ENCODE measurements at regions not wholly inside any gene's neighbourhood (a gene's known extent, or its start where the extent isn't known, plus 50 kb on each side); places are given as distances from the start of the nearest gene placed in this dataset.

DNA sequence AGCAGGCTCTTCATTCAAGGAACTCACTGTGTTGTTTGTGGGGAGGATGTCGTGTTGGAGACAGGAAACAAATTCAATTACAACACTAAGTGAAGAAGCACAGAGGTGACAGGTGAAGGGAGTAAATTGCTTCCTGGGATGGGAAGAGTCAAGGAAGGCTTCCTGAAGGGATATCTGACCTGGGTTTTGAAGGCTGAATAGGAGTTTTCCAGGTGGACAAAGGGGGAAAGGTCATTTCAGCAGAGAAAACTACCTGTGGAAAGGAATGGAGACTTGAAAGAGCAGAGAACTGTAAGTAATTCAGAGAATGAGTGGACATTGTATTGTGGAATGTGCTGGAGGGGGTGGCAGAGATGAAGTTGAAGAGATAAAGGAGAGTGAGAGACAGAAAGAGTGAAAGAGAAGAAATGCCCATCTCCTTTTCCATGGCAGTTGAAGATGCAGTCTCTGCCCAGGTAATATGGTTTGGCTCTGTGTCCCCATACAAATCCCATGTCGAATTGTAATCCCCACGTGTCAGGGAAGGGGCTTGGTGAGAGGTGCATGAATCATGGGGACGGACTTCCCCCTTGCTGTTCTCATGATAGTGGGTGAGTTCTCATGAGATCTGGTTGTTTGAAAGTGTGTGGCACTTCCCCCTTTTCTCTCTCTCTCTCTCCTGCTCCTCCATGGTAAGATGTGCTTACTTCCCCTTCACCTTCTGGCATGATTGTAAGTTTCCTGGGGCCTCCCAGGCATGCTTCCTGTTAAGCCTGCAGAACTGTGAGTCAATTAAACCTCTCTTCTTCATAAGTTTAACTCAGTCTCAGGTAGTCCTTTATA is 205.7 kb upstream of the BCOR start:
- DNase-seq: no peak

- no peak for DNase-seq
Observed at GRCh38 chrX:40300286-40300890, 202.6 kb upstream of the BCOR start.

- no peak for DNase-seq
Observed at GRCh38 chrX:40299641-40300046, 201.9 kb upstream of the BCOR start.

DNA sequence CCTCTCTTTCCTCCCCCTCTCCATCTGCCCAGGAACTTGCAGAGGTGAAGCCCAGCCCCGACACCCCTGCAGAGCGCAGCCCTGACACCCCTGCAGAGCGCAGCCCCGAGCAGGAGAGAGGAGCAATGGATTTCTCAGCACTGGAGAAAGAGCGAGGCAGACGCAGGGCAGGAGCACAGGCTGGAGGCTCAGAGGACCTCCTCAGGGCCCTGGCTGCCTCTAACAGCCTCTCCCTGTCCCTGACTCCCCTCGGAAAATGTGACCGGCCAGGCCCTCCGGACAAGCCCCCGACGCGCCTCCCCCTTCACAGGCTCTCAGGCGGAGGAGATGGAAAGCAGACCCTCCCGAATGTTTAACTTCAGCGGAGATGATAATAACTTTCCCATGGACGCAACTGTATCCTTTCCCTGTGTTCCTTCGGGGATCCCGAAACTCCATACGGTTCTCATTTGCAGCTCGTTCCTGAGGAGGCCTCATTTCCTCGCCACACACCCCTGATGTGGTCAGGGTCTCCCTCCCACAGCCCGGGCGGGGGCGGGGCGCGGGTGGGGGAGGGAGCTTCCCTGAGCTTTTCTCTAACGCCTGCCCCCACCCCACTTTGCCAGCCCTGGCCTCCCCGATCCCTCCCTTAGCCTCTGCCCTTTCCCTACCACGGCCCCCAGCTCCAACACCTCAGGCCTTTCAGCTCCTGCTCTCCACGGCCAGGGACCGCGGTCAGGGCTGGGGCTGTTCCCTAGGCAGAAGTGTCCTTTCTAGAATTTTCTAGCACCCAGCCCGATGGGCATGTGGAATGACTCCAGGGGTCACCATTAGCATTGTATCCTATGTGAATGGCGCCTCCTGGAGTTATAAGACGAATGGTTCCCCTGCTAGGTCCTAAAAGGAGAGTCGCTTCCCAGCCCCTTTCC is 201.1 kb upstream of the BCOR start:
- DNase-seq: no peak

DNA sequence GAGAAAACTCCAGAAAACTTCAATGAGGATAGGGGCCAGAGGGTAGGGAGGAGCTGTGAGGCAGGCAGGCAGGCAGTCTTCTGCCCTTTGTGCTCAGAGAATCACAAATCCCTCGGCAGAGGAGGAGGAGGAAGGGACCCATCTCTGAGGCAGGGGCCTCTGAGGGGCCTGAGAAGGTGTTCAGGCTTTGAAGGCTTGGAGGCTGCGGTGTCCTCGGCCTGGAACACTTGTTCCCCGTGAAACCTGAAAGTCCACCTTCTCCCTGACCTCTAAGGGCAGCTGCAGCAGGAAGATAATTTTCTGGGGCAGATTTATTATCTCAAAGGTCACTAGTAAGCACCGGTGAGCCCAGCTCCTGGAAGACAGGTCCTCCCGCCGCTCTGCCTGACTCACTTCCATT is 200.3 kb upstream of the BCOR start:
- no peak for DNase-seq

GRCh38 chrX:40291553-40291952 is 193.8 kb upstream of the BCOR start:
- DNase-seq: no peak

DNA sequence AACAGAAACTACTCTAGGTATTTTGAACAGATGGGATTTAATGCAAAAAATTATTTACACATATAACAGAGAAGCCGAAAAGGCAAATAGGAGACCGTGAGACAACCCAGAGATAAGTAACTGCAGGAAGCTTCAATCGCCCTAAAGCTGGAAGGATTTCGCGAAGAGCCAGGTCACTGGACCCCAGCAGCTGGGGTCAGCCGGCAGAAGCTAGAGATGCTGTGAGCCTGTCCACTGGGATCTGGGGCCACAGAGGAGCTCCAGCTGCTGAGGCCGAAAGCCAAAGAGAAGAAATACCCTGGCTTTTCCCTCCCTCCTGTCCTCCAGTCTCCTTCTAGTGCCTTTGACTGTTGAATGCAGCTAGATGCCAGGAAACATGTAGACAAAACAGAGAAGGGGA is 192.8 kb upstream of the BCOR start:
- DNase-seq: no peak

DNA sequence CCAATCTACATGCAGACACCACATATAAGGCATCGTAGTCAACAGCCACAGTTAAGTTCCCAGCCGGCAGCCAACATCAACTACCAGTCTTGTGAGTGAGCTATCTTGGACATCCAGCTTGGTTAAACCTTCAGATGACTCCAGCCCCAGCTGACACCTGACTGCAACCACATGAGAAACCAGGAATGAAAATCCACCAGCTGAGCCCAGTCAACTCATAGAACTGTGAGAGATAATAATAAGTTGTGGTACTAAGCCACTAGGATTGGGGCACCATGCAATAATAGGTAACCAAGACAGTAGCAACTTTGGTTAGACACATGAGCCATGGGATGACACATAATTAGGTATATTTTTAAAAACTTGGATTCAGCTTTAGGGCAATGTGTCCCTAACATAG is 188.1 kb upstream of the BCOR start:
- no peak for DNase-seq

GRCh38 chrX:40284852-40285251 is 187.1 kb upstream of the BCOR start:
- DNase-seq: no peak

DNA sequence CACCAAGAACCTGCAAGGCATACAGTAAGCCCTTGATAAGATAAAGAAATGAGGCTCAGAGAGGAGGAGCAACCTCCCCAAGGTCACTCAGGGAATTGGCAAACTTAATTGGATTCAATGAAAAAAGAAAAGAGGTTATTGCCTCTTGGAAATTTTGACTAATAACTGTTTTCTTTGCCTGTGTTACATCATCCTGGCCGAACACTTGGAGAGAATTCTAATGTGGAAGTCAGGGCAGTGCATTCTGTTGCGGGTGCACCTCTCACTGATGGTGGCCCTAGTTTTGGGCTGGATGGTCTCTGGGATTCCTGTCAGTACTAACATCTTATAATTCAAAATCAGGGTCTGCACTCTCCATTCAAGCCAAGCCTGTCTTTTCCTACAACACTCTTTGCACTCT is 186.2 kb upstream of the BCOR start:
- DNase-seq: no peak

- no peak for DNase-seq
Observed at GRCh38 chrX:40282946-40283660, 185.3 kb upstream of the BCOR start.

GRCh38 chrX:40282348-40282747 is 184.6 kb upstream of the BCOR start:
- DNase-seq: no peak

- no peak for DNase-seq
Observed at GRCh38 chrX:40281336-40282005, 183.7 kb upstream of the BCOR start.

- no peak for DNase-seq
Observed at GRCh38 chrX:40279762-40280161, 182.0 kb upstream of the BCOR start.

GRCh38 chrX:40279091-40279430 is 181.3 kb upstream of the BCOR start:
- DNase-seq: no peak

DNA sequence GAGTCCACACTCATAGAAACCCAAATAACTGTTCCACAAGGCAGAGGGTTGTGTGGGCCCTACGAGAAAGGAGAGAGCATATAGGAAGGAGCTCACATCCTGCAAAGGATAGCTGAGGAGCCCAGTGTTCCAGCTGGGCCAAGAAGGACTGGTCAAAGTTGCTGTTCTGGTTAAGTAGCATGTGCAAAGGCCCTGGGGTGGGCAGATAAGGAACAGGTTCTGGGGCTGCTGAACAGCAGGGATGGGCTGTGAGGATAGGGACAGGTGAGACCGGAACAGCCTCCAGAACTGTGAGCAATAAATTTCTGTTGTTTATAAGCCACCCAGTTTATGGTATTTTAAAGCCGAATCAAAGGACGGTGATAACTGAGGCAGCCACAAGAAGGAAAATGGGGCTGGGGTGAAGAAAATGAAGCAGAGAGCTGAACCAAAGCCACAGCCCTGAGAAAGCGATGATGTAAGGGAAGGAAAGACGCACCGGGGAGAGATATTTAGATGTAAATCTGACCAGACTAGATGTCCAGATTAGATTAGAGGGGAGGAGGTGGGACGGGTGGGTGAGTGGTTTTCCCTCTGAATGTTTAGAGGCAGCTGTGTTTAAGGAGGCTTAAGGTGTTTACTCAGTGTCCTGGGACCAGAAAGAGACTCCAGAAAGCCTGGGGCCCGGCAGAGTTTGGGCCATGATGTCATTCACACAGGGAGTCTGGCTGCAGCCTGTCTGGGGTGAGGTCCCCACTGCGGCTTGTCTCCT is 180.8 kb upstream of the BCOR start:
- DNase-seq: peak; percentile 59

GRCh38 chrX:40277672-40278071 is 179.9 kb upstream of the BCOR start:
- no peak for DNase-seq

GRCh38 chrX:40273356-40274050 is 175.7 kb upstream of the BCOR start:
- DNase-seq: no peak

DNA sequence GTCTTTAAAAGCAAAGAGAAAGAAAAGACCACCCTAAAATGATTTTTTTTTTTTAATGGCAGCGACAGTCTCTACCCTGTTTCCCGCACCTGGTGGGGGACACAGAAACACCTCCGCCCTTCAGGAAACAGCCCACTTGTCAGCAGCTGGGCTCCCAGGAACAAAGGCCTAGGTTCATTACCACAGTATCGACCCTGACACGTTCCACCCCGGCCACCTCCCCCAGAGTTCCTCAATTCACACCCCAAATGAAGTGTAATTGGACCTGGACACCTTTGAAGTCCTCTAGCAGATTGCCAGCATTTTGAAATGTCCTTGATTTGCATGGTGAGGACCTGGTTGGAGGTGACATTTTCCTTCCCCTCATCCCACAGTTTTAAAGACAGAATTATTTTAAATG is 175.0 kb upstream of the BCOR start:
- DNase-seq: no peak

- DNase-seq: no peak
Observed at GRCh38 chrX:40272141-40272540, 174.4 kb upstream of the BCOR start.

- DNase-seq: no peak
Observed at GRCh38 chrX:40268188-40268520, 170.4 kb upstream of the BCOR start.

All from activated CD4-positive, alpha-beta T cell treated with anti-CD3 and anti-CD28 coated beads, Interleukin-2, amount 50 U/mL, for 1 hour (primary cell).